H9 (cell line): ENCODE measurements at regions not wholly inside any gene's neighbourhood (a gene's known extent, or its start where the extent isn't known, plus 50 kb on each side); places are given as distances from the start of the nearest gene placed in this dataset.

Experiments
- DNase-seq: peaks from one replicate; pipeline ENCODE4 v3.0.0-alpha.2; 2017
- H2AFZ ChIP-seq: one replicate; pipeline ENCODE4 v1.6.1; 2013; ENCODE audit warnings: mild to moderate bottlenecking, low read length, control low read depth, moderate library complexity
- H2AK5ac ChIP-seq: 2 replicates; pipeline ENCODE4 v1.6.1; 2013; ENCODE audit warnings: low read length, control low read depth, mixed read lengths; ENCODE audit not compliant: insufficient read length
- H2BK120ac ChIP-seq: one replicate; pipeline ENCODE4 v1.6.1; 2013; ENCODE audit warnings: low read depth, mild to moderate bottlenecking, low read length, control low read depth, inconsistent platforms; ENCODE audit not compliant: poor library complexity, severe bottlenecking
- H2BK12ac ChIP-seq: 2 replicates; pipeline ENCODE4 v1.6.1; 2013; ENCODE audit warnings: low read length, control low read depth, mixed read lengths, low read depth; ENCODE audit not compliant: insufficient read length
- H2BK15ac ChIP-seq: 2 replicates; pipeline ENCODE4 v1.6.1; 2013; ENCODE audit warnings: low read depth, low read length, control low read depth
- H2BK20ac ChIP-seq: one replicate; pipeline ENCODE4 v1.6.1; 2013; ENCODE audit warnings: low read depth, mild to moderate bottlenecking, low read length, control low read depth, inconsistent platforms; ENCODE audit not compliant: poor library complexity, severe bottlenecking
- H2BK5ac ChIP-seq: 2 replicates; pipeline ENCODE4 v1.6.1; 2013; ENCODE audit warnings: low read length, control low read depth, mixed read lengths; ENCODE audit not compliant: insufficient read length
- H3K14ac ChIP-seq: 2 replicates; pipeline ENCODE4 v1.6.1; 2013; ENCODE audit warnings: low read length, control low read depth; ENCODE audit not compliant: insufficient read depth
- H3K18ac ChIP-seq: 2 replicates; pipeline ENCODE4 v1.6.1; 2013; ENCODE audit warnings: low read depth, mild to moderate bottlenecking, mixed read lengths, low read length, control low read depth; ENCODE audit not compliant: insufficient read length
- H3K23ac ChIP-seq: 2 replicates; pipeline ENCODE4 v1.6.1; 2013; ENCODE audit warnings: low read length, control low read depth, mixed read lengths, low read depth; ENCODE audit not compliant: insufficient read length
- H3K23me2 ChIP-seq: 2 replicates; pipeline ENCODE4 v1.6.1; 2013; ENCODE audit warnings: low read depth, mild to moderate bottlenecking, mixed read lengths, low read length, control low read depth; ENCODE audit not compliant: insufficient read length, poor library complexity, severe bottlenecking
- H3K27ac ChIP-seq: 2 replicates; pipeline ENCODE4 v1.5.1; 2013; ENCODE audit warnings: low read length, control low read depth, mixed read lengths, low read depth; ENCODE audit not compliant: insufficient read length
- H3K27me3 ChIP-seq: 2 replicates; pipeline ENCODE4 v1.6.1; 2013; ENCODE audit warnings: low read length, control low read depth, inconsistent platforms; ENCODE audit not compliant: insufficient read depth
- H3K4ac ChIP-seq: 2 replicates; pipeline ENCODE4 v1.6.1; 2013; ENCODE audit warnings: low read depth, mild to moderate bottlenecking, control low read depth, inconsistent platforms, low read length, moderate library complexity
- H3K4me1 ChIP-seq: 2 replicates; pipeline ENCODE4 v1.6.1; 2013; ENCODE audit warnings: low read length, control low read depth, inconsistent platforms; ENCODE audit not compliant: insufficient read depth
- H3K4me2 ChIP-seq: 2 replicates; pipeline ENCODE4 v1.6.1; 2013; ENCODE audit warnings: low read length, control low read depth, mixed read lengths; ENCODE audit not compliant: insufficient read length, insufficient read depth
- H3K56ac ChIP-seq: 2 replicates; pipeline ENCODE4 v1.6.1; 2013; ENCODE audit warnings: low read depth, mild to moderate bottlenecking, mixed read lengths, low read length, control low read depth; ENCODE audit not compliant: insufficient read length
- H3K79me1 ChIP-seq: 2 replicates; pipeline ENCODE4 v1.6.1; 2013; ENCODE audit warnings: low read depth, mild to moderate bottlenecking, moderate library complexity, low read length, control low read depth, inconsistent platforms; ENCODE audit not compliant: insufficient read depth, poor library complexity, severe bottlenecking
- H3K79me2 ChIP-seq: 2 replicates; pipeline ENCODE4 v1.6.1; 2013; ENCODE audit warnings: low read length, control low read depth, inconsistent platforms; ENCODE audit not compliant: insufficient read depth
- H3K9ac ChIP-seq: 2 replicates; pipeline ENCODE4 v1.6.1; 2013; ENCODE audit warnings: low read length, control low read depth, mixed read lengths; ENCODE audit not compliant: insufficient read length; ENCODE audit errors: extremely low read depth
- H3K9me3 ChIP-seq: one replicate; pipeline ENCODE4 v1.6.1; 2013; ENCODE audit warnings: low read depth, low read length, inconsistent platforms; ENCODE audit not compliant: control insufficient read depth
- H3T11ph ChIP-seq: one replicate; pipeline ENCODE4 v1.6.1; 2013; ENCODE audit warnings: mild to moderate bottlenecking, low read length, control low read depth, inconsistent platforms
- H4K20me1 ChIP-seq: one replicate; pipeline ENCODE4 v1.6.1; 2013; ENCODE audit not compliant: control insufficient read depth, insufficient read length, insufficient read depth
- H4K5ac ChIP-seq: 2 replicates; pipeline ENCODE4 v1.6.1; 2013; ENCODE audit warnings: low read depth, mild to moderate bottlenecking, mixed read lengths, low read length, control low read depth; ENCODE audit not compliant: insufficient read length
- H4K8ac ChIP-seq: replicated peaks from 2 replicates; pipeline ENCODE4 v1.6.1; 2013; ENCODE audit warnings: low read length, control low read depth, mixed read lengths, low read depth; ENCODE audit not compliant: insufficient read length
- H4K91ac ChIP-seq: 2 replicates; pipeline ENCODE4 v1.6.1; 2013; ENCODE audit warnings: low read depth, mild to moderate bottlenecking, moderate library complexity, mixed read lengths, low read length, control low read depth; ENCODE audit not compliant: insufficient read length
- H3K27ac Mint-ChIP-seq, 3 experiments: 2 replicates in 2 of 3; 3 replicates in 1 of 3; pipeline ENCODE4 v1.8.0; 2020 to 2021; ENCODE audit warnings: mixed read lengths in 3 of 3, mild to moderate bottlenecking in 1 of 3, moderate library complexity in 1 of 3
- H3K27me3 Mint-ChIP-seq: 2 replicates; pipeline ENCODE4 v1.8.0; 2021; ENCODE audit warnings: low read depth, mild to moderate bottlenecking, moderate library complexity, mixed read lengths
- H3K36me3 Mint-ChIP-seq, 3 experiments: 2 replicates in 2 of 3; 3 replicates in 1 of 3; pipeline ENCODE4 v1.8.0; 2020 to 2021; ENCODE audit warnings: low read depth in 3 of 3, mixed read lengths in 3 of 3; ENCODE audit not compliant: insufficient read depth in 1 of 3
- H3K4me1 Mint-ChIP-seq, 2 experiments: 2 replicates each; pipeline ENCODE4 v1.8.0; 2020; ENCODE audit warnings: mixed read lengths in 2 of 2
- H3K4me3 Mint-ChIP-seq, 2 experiments: 2 replicates in 1 of 2; 3 replicates in 1 of 2; pipeline ENCODE4 v1.8.0; 2020 to 2021; ENCODE audit warnings: mild to moderate bottlenecking in 2 of 2, mixed read lengths in 2 of 2, moderate library complexity in 1 of 2
- H3K9me3 Mint-ChIP-seq, 2 experiments: 2 replicates in 1 of 2; 3 replicates in 1 of 2; pipeline ENCODE4 v1.8.0; 2020; ENCODE audit warnings: mild to moderate bottlenecking in 2 of 2, mixed read lengths in 2 of 2, moderate library complexity in 1 of 2
- CTCF ChIP-seq: fragments of 200-600 bp; sonication (generic); conservative IDR thresholded peaks from 3 replicates; pipeline ENCODE4 v1.8.0; 2021; ENCODE audit warnings: antibody characterized with exemption, mild to moderate bottlenecking
- WGBS: extraction: QIAGEN DNeasy Blood & Tissue Kit; methylation state at CpG from one replicate; pipeline ENCODE4 v1.1.7; 2013; ENCODE audit warnings: missing lambda C conversion rate, low lambda C conversion rate, mixed read lengths; ENCODE audit not compliant: insufficient read length; ENCODE audit errors: extremely low coverage; 5-methylcytosine and 5-hydroxymethylcytosine counted together

- WGBS: no CpG with 5 or more reads among the region's 3 CpGs
- no peak overlapping the region for H3K23ac ChIP-seq
- no peak overlapping the region for H4K8ac ChIP-seq
- no peaks in the 10 kb centered on the region for H4K20me1 ChIP-seq
- no peak overlapping the region for H3K27ac ChIP-seq
- Mint-ChIP-seq H3K36me3 (no peaks in the 10 kb centered on the region), H3K27ac (no peak overlapping the region), H3K27me3 (no peaks in the 10 kb centered on the region), H3K9me3 (no peaks in the 10 kb centered on the region), H3K4me3 (no peak overlapping the region), H3K4me1 (peaks cover 7 to 8% of the 10 kb centered on the region in 2 experiments)
- H3K56ac ChIP-seq: no peak overlapping the region
- H3K79me2 ChIP-seq: no peaks in the 10 kb centered on the region
- H3K4me2 ChIP-seq: no peak overlapping the region
- H3K14ac ChIP-seq: no peak overlapping the region
- H3K4me1 ChIP-seq: no peaks in the 10 kb centered on the region; the same call in 1 of the 2 replicates
- H3K18ac ChIP-seq: no peak overlapping the region
- H4K5ac ChIP-seq: no peak overlapping the region
- no peaks in the 10 kb centered on the region for H3K79me1 ChIP-seq
- no peak overlapping the region for H2BK20ac ChIP-seq
- TF ChIP-seq CTCF: no peak
- H3K27me3 ChIP-seq: no peaks in the 10 kb centered on the region
- no peak overlapping the region for H2BK120ac ChIP-seq
- H3T11ph ChIP-seq: no peak overlapping the region
- no peak overlapping the region for H2AK5ac ChIP-seq
- H2BK12ac ChIP-seq: no peak overlapping the region
- no peaks in the 10 kb centered on the region for H3K9me3 ChIP-seq
- H3K4ac ChIP-seq: no peak overlapping the region
- no peak overlapping the region for H3K9ac ChIP-seq
- no peak for DNase-seq
- no peak overlapping the region for H4K91ac ChIP-seq
- no peak overlapping the region for H2AFZ ChIP-seq
- no peak overlapping the region for H2BK5ac ChIP-seq
- no peak overlapping the region for H2BK15ac ChIP-seq
- no peaks in the 10 kb centered on the region for H3K23me2 ChIP-seq
Observed at GRCh38 chr11:39725081-39725480, 1734.4 kb downstream of the LRRC4C start.
